Activated T-cell treated with anti-CD3 and anti-CD28 coated beads for 48 hours (primary cell): ENCODE measurements at regions not wholly inside any gene's neighbourhood (a gene's known extent, or its start where the extent isn't known, plus 50 kb on each side); places are given as distances from the start of the nearest gene placed in this dataset.

Experiments used
- DNase-seq: peaks from one replicate; pipeline ENCODE4 v3.0.0-alpha.2; 2020; ENCODE audit warnings: low read depth

DNA sequence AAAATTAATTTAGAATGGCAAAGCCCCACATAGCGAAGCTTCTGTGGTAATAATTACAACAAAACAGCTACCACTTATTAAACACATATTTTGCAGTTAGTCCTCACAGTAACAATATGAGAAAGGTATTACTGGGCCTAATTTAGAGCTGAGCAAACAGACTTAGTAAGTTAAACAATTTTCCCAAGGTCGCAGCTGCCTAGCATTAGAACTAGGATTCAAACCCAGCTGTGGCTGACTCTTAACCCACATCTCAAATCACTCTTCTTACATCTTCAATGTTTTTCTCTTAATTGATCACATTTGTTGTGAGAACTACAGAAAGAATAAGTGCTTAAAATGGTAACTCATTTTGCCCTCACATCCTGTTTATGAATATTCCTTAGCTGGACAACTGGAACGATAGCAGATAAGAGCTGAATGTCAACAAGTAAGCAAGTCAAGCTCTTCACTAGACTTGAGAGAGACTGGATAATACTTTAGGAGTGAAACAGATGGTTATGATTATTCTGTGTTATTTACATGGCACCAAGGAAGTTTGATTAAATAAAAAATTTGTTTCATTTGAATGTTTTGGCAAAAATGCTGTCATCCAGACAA, 59.4 kb upstream of the TMEM17 start:
- no peak for DNase-seq

DNA sequence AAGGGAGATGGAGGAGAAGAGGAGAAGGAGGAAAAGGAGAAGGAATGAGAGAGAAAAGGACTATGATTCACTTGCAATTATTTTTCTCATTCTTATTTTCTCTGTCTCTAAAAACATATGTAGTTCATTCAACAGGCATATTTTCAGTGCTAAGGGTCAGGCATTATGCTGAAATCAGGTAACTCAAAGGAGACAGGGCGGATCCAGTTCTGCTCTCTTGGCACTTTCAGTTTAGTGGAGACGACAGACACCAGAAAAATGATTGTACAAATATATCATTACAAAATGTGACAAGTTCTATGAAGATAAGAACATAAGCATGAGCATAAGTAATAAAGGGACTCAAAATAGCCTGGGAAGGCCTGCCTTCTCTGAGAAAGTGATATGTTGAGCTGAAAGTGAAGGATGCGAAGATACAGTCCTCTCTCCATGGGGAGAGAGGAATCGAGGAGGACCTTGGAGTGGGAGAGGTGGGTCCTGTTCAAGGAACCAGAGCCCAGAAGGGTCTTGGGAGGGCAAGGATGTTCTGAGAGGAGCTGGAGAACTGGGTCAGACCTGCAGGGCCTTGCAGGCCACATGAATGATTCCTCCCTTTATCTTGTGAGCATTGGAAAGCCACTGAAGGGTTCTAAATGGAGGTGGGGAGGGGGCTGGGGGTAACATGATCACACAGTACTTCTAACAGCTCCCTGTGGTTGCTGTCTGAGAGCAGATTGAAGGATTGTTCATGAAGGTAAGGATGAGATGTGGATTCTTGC, 58.6 kb upstream of the TMEM17 start:
- no peak for DNase-seq

DNA sequence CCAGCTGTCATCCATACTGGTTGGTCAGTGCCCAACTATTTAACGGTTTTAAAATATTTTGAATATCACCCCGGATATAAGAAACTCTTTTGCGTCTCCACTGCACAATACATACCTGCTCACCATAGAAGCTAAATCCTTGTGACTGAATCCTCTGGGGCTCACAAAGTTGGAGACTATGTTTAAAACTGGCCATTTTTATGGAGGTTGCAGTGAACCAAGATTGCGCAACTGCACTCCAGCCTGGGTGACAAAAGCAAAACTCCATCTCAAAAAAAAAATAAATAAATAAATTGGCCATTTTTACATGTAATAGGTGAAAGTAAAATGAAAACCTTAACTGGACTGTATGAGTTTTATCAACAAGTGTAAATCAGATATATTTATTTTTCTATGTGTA, 55.6 kb upstream of the TMEM17 start:
- no peak for DNase-seq

DNA sequence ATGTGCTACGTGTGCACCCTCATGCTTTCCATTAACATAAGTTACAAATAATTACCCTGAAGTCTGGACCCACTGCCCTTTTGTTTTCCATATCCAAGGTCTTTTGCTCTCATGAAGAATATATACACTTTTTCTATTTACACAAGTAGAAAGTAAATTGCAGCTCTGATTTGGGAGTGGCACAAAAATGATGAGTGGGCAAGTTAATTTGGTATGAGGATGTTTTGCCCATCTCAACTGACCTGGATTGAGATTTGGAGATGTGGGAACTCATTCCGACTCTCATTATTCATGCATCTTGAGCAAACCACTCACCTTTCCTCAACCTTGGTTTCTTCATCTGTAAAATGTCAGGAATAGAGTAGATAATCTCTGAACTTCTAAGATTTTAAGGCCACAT, 53.6 kb upstream of the TMEM17 start:
- DNase-seq = no peak

DNA sequence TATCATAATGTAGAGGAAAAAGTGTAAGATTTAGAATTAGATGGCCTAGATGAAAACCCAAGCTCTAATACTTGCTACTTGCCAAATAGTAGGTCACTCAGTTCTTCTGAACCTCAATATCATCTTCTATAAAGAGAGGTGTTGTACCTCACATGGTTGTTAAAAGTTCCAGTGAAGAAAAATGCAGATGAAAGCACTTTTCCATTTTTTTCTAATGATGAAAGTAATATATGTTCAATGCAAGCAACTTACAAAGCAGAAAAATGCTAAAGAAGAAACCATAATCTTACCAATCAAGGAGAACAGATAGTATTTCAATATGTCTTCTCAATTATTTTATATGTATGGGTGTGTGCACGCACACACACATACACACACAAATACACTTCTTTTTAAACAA, 52.7 kb upstream of the TMEM17 start:
- no peak for DNase-seq

DNA sequence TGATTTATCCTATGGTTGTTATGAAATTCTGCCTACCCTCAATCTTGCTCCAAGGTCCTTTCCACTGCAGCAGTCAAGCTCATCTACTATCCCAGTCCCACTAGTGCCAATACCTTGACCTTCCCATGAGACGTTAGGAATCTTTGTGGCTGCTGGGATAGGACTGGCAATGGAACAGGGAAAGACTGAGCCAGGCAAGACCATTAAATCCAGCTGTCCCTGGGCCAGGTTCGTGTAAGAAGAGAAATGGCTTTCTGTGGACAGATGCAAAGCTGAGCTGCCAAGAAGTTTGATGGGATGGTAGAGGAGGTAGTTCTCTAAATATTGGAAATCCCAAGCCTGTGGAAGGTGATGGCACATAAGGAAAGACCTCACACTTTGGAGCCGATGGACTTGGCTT, 50.1 kb upstream of the TMEM17 start:
- DNase-seq = no peak
